ENCODE measurements at regions not wholly inside any gene's neighbourhood (a gene's known extent, or its start where the extent isn't known, plus 50 kb on each side); places are given as distances from the start of the nearest gene placed in this dataset.
A peak's percentile ranks its signal among the peaks of the same experiment; 100 is the strongest.

DNA sequence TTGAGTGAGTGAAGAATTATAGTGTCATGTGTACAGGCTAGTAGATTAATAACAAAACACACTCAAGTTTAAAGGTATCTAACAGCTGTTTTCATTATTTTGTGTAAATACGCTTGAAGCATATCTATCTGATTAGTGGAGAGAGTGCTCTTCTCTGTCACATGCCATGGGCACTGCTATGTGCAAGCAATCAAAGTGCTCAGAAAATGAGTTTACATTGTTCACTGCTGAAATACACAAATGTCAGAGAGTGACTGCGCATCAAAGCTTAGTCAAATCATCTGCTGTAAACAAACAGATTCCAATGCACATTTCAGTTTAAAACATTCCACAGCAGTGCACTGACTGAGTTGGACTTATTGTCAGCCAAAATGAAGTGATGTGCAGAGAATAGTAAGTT lies 423.4 kb downstream of the ZEB2 start:
- Mint-ChIP-seq H3K4me1 (peaks cover 56% of the 10 kb centered on the region), H3K9me3 (peaks cover 14% of the 10 kb centered on the region), H3K27ac (no peak overlapping the region), H3K4me3 (no peak overlapping the region), H3K36me3 (peaks cover 23% of the 10 kb centered on the region)
- no peak for ATAC-seq
- no peak for DNase-seq (ENCODE audit: low spot score in 2 of 2)

DNA sequence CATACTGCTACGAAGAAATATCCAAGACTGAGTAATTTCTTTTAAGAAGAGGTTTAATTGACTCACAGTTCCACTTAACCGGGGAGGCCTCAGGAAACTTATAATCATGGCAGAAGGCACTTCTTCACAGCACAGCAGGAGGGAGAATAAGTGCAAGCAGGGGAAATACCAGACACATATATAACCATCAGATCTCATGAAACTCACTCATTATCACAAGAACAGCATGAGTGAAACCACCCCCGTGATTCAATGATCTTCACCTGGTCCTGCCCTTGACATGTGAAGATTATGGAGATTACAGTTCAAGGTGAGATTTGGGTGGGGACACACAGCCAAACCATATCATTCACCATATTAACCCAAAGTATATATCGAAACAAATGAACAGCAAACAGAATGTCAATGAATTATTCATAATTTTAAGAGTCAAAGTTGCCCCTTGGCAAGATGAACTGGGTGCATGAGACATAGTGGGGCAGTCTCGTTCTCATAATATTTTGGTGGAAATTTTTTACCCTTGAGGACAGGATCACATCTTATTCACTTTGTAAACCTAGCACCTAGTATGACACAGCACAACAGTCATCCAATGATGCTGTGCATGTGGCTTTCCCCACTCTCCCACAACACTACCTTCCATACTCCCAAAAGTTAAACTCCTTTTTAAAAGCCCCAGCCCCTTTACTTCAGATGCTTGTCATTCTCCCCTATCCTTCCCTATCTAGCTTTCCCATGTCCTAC lies 425.3 kb downstream of the ZEB2 start:
- peaks cover 43% of the 10 kb centered on the region for H3K4me1 Mint-ChIP-seq
- H3K27ac Mint-ChIP-seq, result peak overlapping the region; percentile 77
- no peak overlapping the region for H3K4me3 Mint-ChIP-seq
- DNase-seq (ENCODE audit: low spot score in 2 of 2), result no peak
- peak; percentile 50 for ATAC-seq
- peaks cover 21% of the 10 kb centered on the region for H3K36me3 Mint-ChIP-seq
- H3K9me3 Mint-ChIP-seq, result peaks cover 15% of the 10 kb centered on the region

DNA sequence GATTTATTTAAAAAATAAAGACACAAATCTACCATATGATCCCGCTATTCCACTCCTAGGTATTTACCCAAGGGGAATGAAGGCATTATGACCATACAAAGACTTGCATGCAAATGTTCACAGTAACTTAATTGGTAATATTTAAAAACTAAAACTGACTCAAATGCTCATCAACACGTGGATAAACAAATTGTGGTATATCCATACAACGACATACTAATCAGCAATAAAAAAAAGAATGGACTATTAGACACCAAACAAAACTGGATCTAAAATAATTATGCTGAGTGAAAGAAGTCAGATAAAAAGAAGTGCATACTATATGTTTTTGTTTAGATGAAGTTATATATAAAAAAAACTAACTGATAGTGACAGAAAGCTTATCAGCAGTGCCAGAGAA lies 428.3 kb downstream of the ZEB2 start:
- ATAC-seq, result no peak
- Mint-ChIP-seq H3K36me3 (peaks cover 46% of the 10 kb centered on the region), H3K27ac (no peak overlapping the region), H3K4me1 (peaks cover 47% of the 10 kb centered on the region), H3K4me3 (no peak overlapping the region), H3K9me3 (peaks cover 22% of the 10 kb centered on the region)
- DNase-seq (ENCODE audit: low spot score in 2 of 2), result no peak

DNA sequence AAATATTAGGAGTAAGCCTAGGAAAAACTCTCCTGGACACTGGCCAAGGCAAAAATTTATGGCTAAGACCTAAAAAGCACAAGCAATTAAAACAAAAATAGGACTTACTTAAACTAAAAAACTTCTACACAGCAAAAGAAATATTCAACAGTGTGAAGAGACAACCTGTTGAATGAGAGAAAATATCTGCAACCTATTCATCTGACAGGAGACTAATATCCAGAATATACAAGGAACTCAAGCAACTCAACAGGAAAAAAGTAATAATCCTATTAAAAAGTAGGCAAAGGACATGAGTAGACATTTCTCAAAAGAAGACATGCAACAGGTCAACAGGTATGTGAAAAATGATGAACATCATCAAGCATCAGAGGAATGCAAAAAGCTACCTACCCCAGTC lies 431.1 kb downstream of the ZEB2 start:
- H3K36me3 Mint-ChIP-seq, result peaks cover 43% of the 10 kb centered on the region
- H3K4me3 Mint-ChIP-seq, result no peak overlapping the region
- no peak for DNase-seq (ENCODE audit: low spot score in 2 of 2)
- H3K27ac Mint-ChIP-seq, result peak overlapping the region; percentile 92
- H3K4me1 Mint-ChIP-seq, result peaks cover 40% of the 10 kb centered on the region
- ATAC-seq, result no peak
- H3K9me3 Mint-ChIP-seq, result peaks cover 12% of the 10 kb centered on the region

DNA sequence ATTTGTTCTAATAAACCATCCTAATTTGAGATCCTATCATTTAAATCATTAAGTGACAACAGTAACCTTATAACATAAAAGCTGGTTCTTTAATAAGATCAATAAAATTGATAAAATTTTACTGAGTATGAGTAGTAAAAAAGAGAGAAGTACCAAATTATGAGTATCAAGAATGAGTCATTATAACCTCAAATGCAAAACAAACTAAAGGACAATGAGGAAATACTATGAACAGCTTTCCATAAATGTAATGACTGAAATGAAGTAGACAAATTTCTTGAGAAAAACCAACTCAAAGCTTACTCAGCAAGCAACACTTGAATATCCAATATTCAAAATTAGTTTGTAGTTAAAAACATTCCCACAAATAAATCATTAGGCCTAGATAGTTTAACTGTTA lies 433.0 kb downstream of the ZEB2 start:
- peak overlapping the region; percentile 27 for H3K4me3 Mint-ChIP-seq
- peak; percentile 90 for ATAC-seq

DNA sequence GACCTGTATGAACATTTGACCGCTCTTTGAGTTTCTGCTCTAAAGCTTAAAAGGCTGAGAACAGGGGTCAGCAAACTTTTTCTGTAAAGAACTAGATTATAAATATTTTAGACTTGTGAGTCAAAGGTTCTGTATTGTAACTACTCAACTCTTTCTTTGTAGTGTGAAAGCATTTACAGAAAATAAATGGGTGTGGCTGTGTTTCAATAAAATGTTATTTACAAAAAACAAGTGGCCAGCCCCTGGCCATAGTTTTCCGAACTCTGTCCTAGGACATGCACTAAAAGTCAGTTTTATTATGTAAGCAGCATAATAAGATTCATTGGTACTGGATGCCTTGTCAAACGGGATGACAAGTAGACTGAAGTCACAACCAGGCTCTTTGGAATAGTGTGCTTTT lies 434.9 kb downstream of the ZEB2 start:
- Mint-ChIP-seq H3K36me3 (peaks cover 63% of the 10 kb centered on the region), H3K4me1 (peaks cover 47% of the 10 kb centered on the region), H3K4me3 (no peak overlapping the region), H3K27ac (peak overlapping the region; percentile 92), H3K9me3 (peaks cover 8% of the 10 kb centered on the region)
- ATAC-seq (no peak), DNase-seq (ENCODE audit: low spot score in 2 of 2) (no peak)

More for the DNA sequence above, 433.0 kb downstream of the ZEB2 start:
- Mint-ChIP-seq H3K4me1 (peaks cover 47% of the 10 kb centered on the region), H3K36me3 (peaks cover 53% of the 10 kb centered on the region), H3K9me3 (peaks cover 11% of the 10 kb centered on the region), H3K27ac (peak overlapping the region; percentile 92)
- DNase-seq (ENCODE audit: low spot score in 2 of 2), result no peak

DNA sequence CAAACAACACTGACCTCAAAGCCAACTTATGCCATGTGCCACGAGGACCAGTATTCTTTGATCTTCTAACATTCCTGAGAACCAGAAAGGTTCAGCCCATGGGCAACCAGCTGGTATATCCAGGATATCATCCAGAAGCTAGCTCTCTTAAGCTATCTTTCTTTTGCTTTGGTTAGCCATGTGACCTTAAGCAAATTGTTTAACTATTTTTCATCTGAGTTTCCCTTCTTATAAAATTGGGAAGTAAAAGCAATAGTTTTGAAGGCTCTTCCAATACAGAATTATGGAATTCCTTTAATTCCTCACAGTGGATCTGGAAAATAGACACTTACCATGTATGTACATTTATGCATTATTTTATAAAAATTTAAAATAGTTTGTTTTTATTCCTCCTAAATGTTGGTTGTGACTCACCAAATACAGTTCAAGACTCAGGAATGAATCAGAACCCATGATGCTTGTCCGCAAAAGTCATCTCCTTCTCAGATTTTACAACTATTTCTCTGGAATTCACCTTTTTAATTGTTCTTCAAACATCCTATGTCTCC lies 435.7 kb downstream of the ZEB2 start:
- DNase-seq (ENCODE audit: low spot score in 2 of 2) (no peak), ATAC-seq (peak; percentile 34)
- peaks cover 3% of the 10 kb centered on the region for H3K9me3 Mint-ChIP-seq
- H3K36me3 Mint-ChIP-seq, result peaks cover 58% of the 10 kb centered on the region
- H3K4me1 Mint-ChIP-seq, result peaks cover 41% of the 10 kb centered on the region
- no peak overlapping the region for H3K4me3 Mint-ChIP-seq
- peak overlapping the region; percentile 92 for H3K27ac Mint-ChIP-seq

DNA sequence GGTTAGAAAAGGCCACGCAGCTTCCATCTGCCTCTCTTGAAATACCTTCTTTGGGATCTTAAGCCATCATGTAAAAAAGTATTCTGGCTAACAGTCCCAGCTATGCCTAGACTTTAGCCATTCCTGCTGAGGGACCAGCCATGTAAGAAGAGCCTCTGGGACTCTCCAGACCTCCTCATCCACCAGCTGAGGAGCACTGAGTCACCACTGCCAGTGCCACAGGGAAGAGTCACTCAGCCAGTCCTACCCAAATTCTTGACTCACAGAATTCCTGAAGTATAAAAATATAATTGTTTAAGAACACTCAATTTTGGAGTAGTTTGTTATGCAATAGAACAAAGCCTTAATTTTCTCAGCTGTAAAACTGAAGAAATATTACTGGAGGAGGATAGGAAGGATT lies 436.7 kb downstream of the ZEB2 start:
- no peak overlapping the region for H3K4me3 Mint-ChIP-seq
- DNase-seq (ENCODE audit: low spot score in 2 of 2), result no peak
- peaks cover 51% of the 10 kb centered on the region for H3K36me3 Mint-ChIP-seq
- peak overlapping the region; percentile 60 for H3K27ac Mint-ChIP-seq
- peaks cover 31% of the 10 kb centered on the region for H3K4me1 Mint-ChIP-seq
- no peaks in the 10 kb centered on the region for H3K9me3 Mint-ChIP-seq
- no peak for ATAC-seq

DNA sequence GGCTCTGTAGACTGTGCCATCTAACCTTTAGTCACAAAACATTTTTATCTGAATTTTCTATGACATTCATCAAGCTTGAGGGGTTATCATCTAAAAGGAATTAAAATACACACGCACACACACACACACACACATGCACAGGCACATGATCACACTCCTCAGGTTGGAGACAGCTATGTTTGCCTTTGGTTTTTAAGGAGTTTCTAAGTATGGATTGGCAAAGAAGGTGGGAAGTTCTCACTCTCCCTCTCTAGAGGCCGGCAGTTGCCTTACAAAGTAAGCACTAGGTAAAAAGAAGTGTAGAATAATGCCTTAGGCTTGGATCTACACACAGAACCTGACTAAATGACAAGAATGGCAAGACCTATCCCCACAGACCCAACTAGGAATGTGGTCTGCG lies 437.1 kb downstream of the ZEB2 start:
- H3K4me1 Mint-ChIP-seq, result peaks cover 27% of the 10 kb centered on the region
- H3K27ac Mint-ChIP-seq, result peak overlapping the region; percentile 60
- DNase-seq (ENCODE audit: low spot score in 2 of 2) (no peak), ATAC-seq (no peak)
- H3K4me3 Mint-ChIP-seq, result no peak overlapping the region
- peaks cover 46% of the 10 kb centered on the region for H3K36me3 Mint-ChIP-seq
- H3K9me3 Mint-ChIP-seq, result no peaks in the 10 kb centered on the region

DNA sequence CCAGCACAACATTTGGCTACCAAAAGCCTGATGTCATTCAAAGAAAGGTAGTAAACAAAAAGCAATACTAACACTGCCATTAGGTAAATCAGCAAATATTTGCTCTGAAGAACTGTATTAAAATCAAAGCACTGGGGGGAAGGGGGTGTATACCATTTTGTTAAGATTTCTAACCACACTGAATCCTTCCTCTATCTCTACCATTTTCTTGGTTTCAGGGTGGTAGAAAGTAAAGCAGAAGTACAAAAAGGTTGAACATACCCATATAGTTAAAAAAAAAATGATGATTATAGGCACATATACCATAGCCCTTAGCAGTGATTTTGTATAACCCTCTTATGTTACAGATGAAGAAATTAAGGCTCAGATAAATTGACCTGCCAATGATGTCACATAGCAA lies 437.6 kb downstream of the ZEB2 start:
- H3K4me1 Mint-ChIP-seq, result peaks cover 22% of the 10 kb centered on the region
- H3K4me3 Mint-ChIP-seq, result no peak overlapping the region
- no peaks in the 10 kb centered on the region for H3K9me3 Mint-ChIP-seq
- ATAC-seq (no peak), DNase-seq (ENCODE audit: low spot score in 2 of 2) (no peak)
- peaks cover 43% of the 10 kb centered on the region for H3K36me3 Mint-ChIP-seq
- no peak overlapping the region for H3K27ac Mint-ChIP-seq

DNA sequence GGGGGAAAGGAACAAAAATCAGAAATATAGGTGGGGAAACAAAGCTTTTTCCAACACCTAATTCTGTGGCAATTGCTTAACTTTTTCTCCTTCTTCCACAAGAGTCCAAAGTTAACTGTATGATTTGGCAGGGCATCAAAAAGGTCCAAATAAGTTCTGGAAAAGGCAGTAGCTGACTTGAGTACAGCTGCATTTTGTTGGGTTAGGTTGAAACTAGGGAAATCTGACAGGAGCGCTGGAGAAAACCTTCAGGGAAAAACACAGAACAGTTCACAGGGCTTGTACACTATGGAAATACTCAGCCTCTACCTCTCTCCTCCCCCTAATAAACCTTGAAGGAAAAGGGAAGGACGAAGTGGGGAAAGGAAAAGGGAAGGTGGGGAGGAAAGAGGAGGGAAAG lies 438.6 kb downstream of the ZEB2 start:
- Mint-ChIP-seq H3K4me3 (no peak overlapping the region), H3K4me1 (peaks cover 14% of the 10 kb centered on the region), H3K27ac (peak overlapping the region; percentile 15), H3K9me3 (no peaks in the 10 kb centered on the region), H3K36me3 (peaks cover 41% of the 10 kb centered on the region)
- DNase-seq (ENCODE audit: low spot score in 2 of 2), result no peak
- no peak for ATAC-seq

DNA sequence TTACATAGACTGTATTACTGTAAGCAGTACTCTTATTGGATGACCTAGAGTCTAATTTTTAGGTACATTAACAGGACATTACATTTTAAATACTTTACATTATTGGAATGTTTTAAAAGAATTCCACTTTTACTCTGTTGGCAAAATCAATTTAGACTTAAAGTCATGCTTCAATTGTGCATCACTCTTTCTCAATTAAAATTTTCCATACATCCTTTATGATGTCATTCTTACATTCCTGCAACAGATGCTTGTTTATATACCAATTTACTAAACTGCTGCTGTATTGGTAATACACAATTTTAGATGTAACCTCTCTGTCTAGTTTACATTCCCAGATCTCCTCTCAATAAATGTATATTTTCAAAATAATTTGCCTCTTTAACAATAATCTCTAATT lies 440.1 kb downstream of the ZEB2 start:
- H3K4me3 Mint-ChIP-seq, result no peak overlapping the region
- no peaks in the 10 kb centered on the region for H3K9me3 Mint-ChIP-seq
- peaks cover 49% of the 10 kb centered on the region for H3K36me3 Mint-ChIP-seq
- no peak overlapping the region for H3K27ac Mint-ChIP-seq
- H3K4me1 Mint-ChIP-seq, result peaks cover 14% of the 10 kb centered on the region
- no peak for DNase-seq (ENCODE audit: low spot score in 2 of 2)
- ATAC-seq, result no peak

DNA sequence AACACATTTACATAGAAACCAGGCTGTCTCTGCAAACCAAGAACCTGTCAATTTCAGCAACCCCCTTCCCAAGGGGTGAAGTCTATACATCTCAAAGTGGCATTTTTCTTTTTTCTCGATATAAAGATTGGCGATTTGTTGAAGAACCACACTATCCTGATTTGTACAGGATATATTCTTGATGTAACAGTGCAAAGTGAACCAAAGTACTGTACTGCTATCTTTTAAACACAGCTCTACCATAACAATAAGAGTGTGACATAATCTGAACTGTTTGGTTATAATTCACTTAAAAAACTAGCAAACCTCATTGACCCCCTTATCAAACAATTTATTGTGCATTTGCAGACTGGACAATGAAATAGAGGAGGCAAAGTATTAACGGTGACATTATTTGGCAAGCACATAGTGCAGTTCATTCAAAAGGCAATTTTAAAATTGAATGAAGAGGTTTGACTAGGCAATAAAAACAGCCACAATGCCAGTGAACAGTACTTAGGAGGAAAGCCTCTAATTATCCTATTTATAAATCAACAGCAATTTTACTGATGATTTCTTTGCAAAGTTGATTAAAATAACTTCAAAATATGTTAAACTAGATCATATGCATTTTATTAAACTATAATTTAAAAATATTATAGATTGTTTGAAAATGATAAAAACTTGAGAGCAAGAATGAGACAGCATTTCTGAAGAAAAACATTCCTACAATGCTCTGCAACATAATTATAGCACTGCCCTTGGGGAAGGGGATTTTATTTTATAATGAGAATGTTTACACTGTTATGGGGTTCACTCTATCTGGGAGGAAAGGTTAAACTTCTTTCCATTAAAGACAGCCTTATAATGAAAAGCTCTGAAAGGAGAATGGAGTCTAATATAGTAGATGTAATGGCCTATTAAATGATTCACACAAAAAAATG lies 440.9 kb downstream of the ZEB2 start:
- Mint-ChIP-seq H3K36me3 (peaks cover 44% of the 10 kb centered on the region), H3K4me1 (peaks cover 9% of the 10 kb centered on the region), H3K4me3 (no peak overlapping the region), H3K27ac (no peak overlapping the region), H3K9me3 (no peaks in the 10 kb centered on the region)
- ATAC-seq (no peak), DNase-seq (ENCODE audit: low spot score in 2 of 2) (no peak)

DNA sequence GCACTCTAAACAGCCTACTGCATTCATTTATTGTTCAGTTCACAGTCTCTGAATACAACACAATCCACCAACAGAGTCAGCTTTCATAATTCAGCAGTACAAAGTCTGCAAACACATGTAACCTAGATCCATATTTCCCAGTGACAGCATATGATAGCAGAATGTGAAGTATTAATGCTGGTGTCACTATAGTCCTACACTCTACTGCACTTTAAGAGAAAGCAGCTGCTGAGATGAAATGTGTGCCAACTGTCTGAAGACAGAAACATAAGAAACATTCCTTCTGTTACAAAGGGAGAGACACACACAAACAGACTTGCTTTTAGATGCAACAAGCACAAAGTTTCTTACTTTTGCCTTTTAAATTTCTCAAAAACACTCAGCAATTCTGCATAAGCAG lies 441.8 kb downstream of the ZEB2 start:
- no peak overlapping the region for H3K27ac Mint-ChIP-seq

DNA sequence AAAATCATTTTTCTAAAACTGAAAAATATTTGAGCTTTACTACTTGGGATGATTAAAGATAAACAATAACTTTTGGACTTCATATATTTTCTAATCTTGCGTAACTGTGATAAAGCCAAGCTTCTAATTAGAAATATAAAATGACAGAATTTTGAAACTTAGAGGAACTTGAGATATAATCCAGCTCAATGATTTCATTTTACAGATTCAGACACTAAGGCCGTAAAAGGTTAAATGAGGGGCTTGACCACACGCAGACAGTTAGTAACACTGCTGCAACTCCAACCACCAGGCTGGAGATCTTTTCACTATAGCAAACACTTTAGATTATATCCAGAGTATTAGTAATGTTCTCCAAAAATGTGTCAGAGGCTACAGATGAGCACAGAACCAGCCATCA lies 445.5 kb downstream of the ZEB2 start:
- Mint-ChIP-seq H3K4me3 (no peak overlapping the region), H3K27ac (no peak overlapping the region), H3K4me1 (no peaks in the 10 kb centered on the region), H3K36me3 (peaks cover 36% of the 10 kb centered on the region), H3K9me3 (no peaks in the 10 kb centered on the region)
- ATAC-seq (peak; percentile 26), DNase-seq (ENCODE audit: low spot score in 2 of 2) (no peak)

More for the DNA sequence above, 441.8 kb downstream of the ZEB2 start:
- no peaks in the 10 kb centered on the region for H3K9me3 Mint-ChIP-seq
- peaks cover 36% of the 10 kb centered on the region for H3K36me3 Mint-ChIP-seq
- no peak for DNase-seq (ENCODE audit: low spot score in 2 of 2)
- ATAC-seq, result no peak
- no peak overlapping the region for H3K4me3 Mint-ChIP-seq
- H3K4me1 Mint-ChIP-seq, result peaks cover 9% of the 10 kb centered on the region

Data from stimulated activated effector memory CD8-positive, alpha-beta T cell treated with anti-CD3 and anti-CD28 coated beads, Interleukin-12 subunit alpha, Interleukin-12 subunit beta, amount 100 ng/mL, for 72 hours (primary cell).